OCI-LY7 (cell line): ENCODE measurements at regions not wholly inside any gene's neighbourhood (a gene's known extent, or its start where the extent isn't known, plus 50 kb on each side); places are given as distances from the start of the nearest gene placed in this dataset.

ENCODE experiments used
- CTCF ChIP-seq: fragments of 200-600 bp; sonication (generic); conservative IDR thresholded peaks from 2 replicates; pipeline ENCODE4 v1.5.1; 2014; ENCODE audit warnings: mild to moderate bottlenecking, antibody characterized with exemption, low read length, moderate library complexity, mixed read lengths
- EZH2phosphoT487 ChIP-seq: fragments of 200-600 bp; sonication (generic); IDR thresholded peaks from 2 replicates; pipeline ENCODE4 v1.6.1; 2018; ENCODE audit warnings: low read depth, borderline replicate concordance, mild to moderate bottlenecking, mixed run types, antibody characterized with exemption, low read length, moderate library complexity, mixed read lengths

DNA sequence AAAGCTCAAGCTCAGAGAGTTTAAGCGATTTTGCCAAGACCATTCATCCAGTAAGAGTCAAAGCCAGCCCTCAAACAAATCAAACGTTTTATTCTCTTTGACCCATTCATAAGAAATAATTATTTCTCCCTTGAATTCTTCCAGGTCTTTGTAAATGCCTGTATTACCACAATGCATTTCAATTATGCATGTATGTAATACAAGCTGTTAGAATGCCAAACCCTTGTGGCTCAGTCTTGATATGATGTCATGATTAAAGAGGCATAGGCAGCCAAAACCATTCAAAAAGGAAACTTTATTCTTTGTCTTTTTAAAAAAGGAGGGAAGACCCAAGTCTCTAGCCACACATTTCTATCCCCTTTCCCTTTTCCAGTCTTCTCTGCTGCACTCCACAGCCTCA is 56.5 kb upstream of the PGM2 start:
- TF ChIP-seq CTCF (no peak), EZH2phosphoT487 (no peak)
